Activated naive CD4-positive, alpha-beta T cell treated with anti-CD3 and anti-CD28 coated beads for 36 hours (primary cell): ENCODE measurements at regions not wholly inside any gene's neighbourhood (a gene's known extent, or its start where the extent isn't known, plus 50 kb on each side); places are given as distances from the start of the nearest gene placed in this dataset.
"Not testable (repeated sequence)": the region's sequence is repeated elsewhere in the genome, so short reads cannot be mapped to it uniquely, and the experiment has no call there.

Experiments used
- CTCF ChIA-PET: fragments of 350-600 bp; sonication (Branson Sonifier 250); formaldehyde crosslinking; loops from one replicate; lab custom pipeline; 2021; ENCODE audit warnings: antibody characterized with exemption; lab: Charles Lee
- DNase-seq: peaks from one replicate; pipeline ENCODE4 v3.0.0-alpha.2; 2020
- H3K27ac Mint-ChIP-seq: one replicate; pipeline ENCODE4 v1.8.0; 2021; ENCODE audit warnings: mild to moderate bottlenecking, mixed read lengths
- H3K27me3 Mint-ChIP-seq: one replicate; pipeline ENCODE4 v1.8.0; 2021; ENCODE audit warnings: low read depth, mixed read lengths
- H3K36me3 Mint-ChIP-seq: one replicate; pipeline ENCODE4 v1.8.0; 2021; ENCODE audit warnings: low read depth, mixed read lengths
- H3K4me1 Mint-ChIP-seq: one replicate; pipeline ENCODE4 v1.8.0; 2021; ENCODE audit warnings: low read depth, mixed read lengths
- H3K4me3 Mint-ChIP-seq: one replicate; pipeline ENCODE4 v1.8.0; 2021; ENCODE audit warnings: mild to moderate bottlenecking, moderate library complexity, mixed read lengths
- H3K9me3 Mint-ChIP-seq: one replicate; pipeline ENCODE4 v1.8.0; 2021; ENCODE audit warnings: mixed read lengths
- intact Hi-C: fragments of 100-400 bp; cut with micrococcal nuclease; formaldehyde crosslinking; loops from one replicate; pipeline ENCODE4 v1.15.1; 2023

GRCh38 chr13:99669096-99669495, 167.8 kb downstream of the TM9SF2 start:
- CTCF ChIA-PET: interaction anchor here (1.6 to 2.4 kb wide), 2 partner anchors 11 to 13 kb away, joined by 4 to 9 read pairs; no protein-coding TSS in a partner anchor

GRCh38 chr13:99666146-99666805, 165.0 kb downstream of the TM9SF2 start:
- CTCF ChIA-PET: interaction anchor here (1.6 kb wide), 1 partner anchor 10 kb away, joined by 8 read pairs; no protein-coding TSS in a partner anchor
- H3K4me3 Mint-ChIP-seq: no peak overlapping the region
- DNase-seq: no peak
- intact Hi-C loops: no loop called here
- H3K9me3 Mint-ChIP-seq: no peaks in the 10 kb centered on the region
- H3K27me3 Mint-ChIP-seq: no peaks in the 10 kb centered on the region
- no peak overlapping the region for H3K27ac Mint-ChIP-seq
- H3K36me3 Mint-ChIP-seq: no peaks in the 10 kb centered on the region
- no peaks in the 10 kb centered on the region for H3K4me1 Mint-ChIP-seq

More at GRCh38 chr13:99669096-99669495, 167.8 kb downstream of the TM9SF2 start:
- DNase-seq, H3K27me3 Mint-ChIP-seq, H3K4me3 Mint-ChIP-seq, intact Hi-C loops, H3K9me3 Mint-ChIP-seq, H3K4me1 Mint-ChIP-seq, H3K27ac Mint-ChIP-seq, H3K36me3 Mint-ChIP-seq: not testable (repeated sequence)

GRCh38 chr13:99665711-99666110, 164.4 kb downstream of the TM9SF2 start:
- DNase-seq: no peak
- CTCF ChIA-PET: interaction anchor here (1.6 kb wide), 1 partner anchor 9 kb away, joined by 8 read pairs; no protein-coding TSS in a partner anchor
- H3K4me3 Mint-ChIP-seq: no peak overlapping the region

GRCh38 chr13:99663908-99664307, 162.6 kb downstream of the TM9SF2 start:
- no peak for DNase-seq
- H3K27ac Mint-ChIP-seq: no peak overlapping the region
- H3K27me3 Mint-ChIP-seq: no peaks in the 10 kb centered on the region
- no peak overlapping the region for H3K4me3 Mint-ChIP-seq
- peaks cover 14% of the 10 kb centered on the region for H3K4me1 Mint-ChIP-seq
- intact Hi-C loops: no loop called here
- no peaks in the 10 kb centered on the region for H3K9me3 Mint-ChIP-seq
- CTCF ChIA-PET: interaction anchor here (0.7 kb wide), 1 partner anchor 255 kb away, joined by 3 read pairs; no protein-coding TSS in a partner anchor
- H3K36me3 Mint-ChIP-seq: no peaks in the 10 kb centered on the region

More at GRCh38 chr13:99665711-99666110, 164.4 kb downstream of the TM9SF2 start:
- no peaks in the 10 kb centered on the region for H3K36me3 Mint-ChIP-seq
- no peaks in the 10 kb centered on the region for H3K4me1 Mint-ChIP-seq
- H3K9me3 Mint-ChIP-seq: no peaks in the 10 kb centered on the region
- H3K27me3 Mint-ChIP-seq: no peaks in the 10 kb centered on the region
- intact Hi-C loops: no loop called here
- no peak overlapping the region for H3K27ac Mint-ChIP-seq

GRCh38 chr13:99663185-99663825, 162.0 kb downstream of the TM9SF2 start:
- intact Hi-C loops: no loop called here

GRCh38 chr13:99662678-99663077, 161.4 kb downstream of the TM9SF2 start:
- CTCF ChIA-PET: no interaction called here
- no peaks in the 10 kb centered on the region for H3K36me3 Mint-ChIP-seq
- intact Hi-C loops: no loop called here
- H3K27ac Mint-ChIP-seq: no peak overlapping the region
- peaks cover 20% of the 10 kb centered on the region for H3K4me1 Mint-ChIP-seq
- H3K27me3 Mint-ChIP-seq: no peaks in the 10 kb centered on the region
- no peak for DNase-seq
- no peaks in the 10 kb centered on the region for H3K9me3 Mint-ChIP-seq
- H3K4me3 Mint-ChIP-seq: no peak overlapping the region

More at GRCh38 chr13:99663185-99663825, 162.0 kb downstream of the TM9SF2 start:
- H3K36me3 Mint-ChIP-seq: no peaks in the 10 kb centered on the region
- no peak overlapping the region for H3K27ac Mint-ChIP-seq
- H3K4me1 Mint-ChIP-seq: peaks cover 17% of the 10 kb centered on the region
- no peak overlapping the region for H3K4me3 Mint-ChIP-seq
- DNase-seq: no peak
- CTCF ChIA-PET: interaction anchor here (0.7 kb wide), 1 partner anchor 255 kb away, joined by 3 read pairs; no protein-coding TSS in a partner anchor
- no peaks in the 10 kb centered on the region for H3K27me3 Mint-ChIP-seq
- H3K9me3 Mint-ChIP-seq: no peaks in the 10 kb centered on the region

- peaks cover 29% of the 10 kb centered on the region for H3K4me1 Mint-ChIP-seq
- no peaks in the 10 kb centered on the region for H3K9me3 Mint-ChIP-seq
- intact Hi-C loops: no loop called here
- H3K27me3 Mint-ChIP-seq: no peaks in the 10 kb centered on the region
- H3K36me3 Mint-ChIP-seq: no peaks in the 10 kb centered on the region
- CTCF ChIA-PET: no interaction called here
- no peak overlapping the region for H3K27ac Mint-ChIP-seq
- no peak for DNase-seq
- H3K4me3 Mint-ChIP-seq: no peak overlapping the region
Observed at GRCh38 chr13:99661791-99662190, 160.5 kb downstream of the TM9SF2 start.

GRCh38 chr13:99659866-99660554, 158.7 kb downstream of the TM9SF2 start:
- H3K36me3 Mint-ChIP-seq: no peaks in the 10 kb centered on the region
- no peaks in the 10 kb centered on the region for H3K27me3 Mint-ChIP-seq
- intact Hi-C loops: loop anchor here (5.0 to 10.0 kb wide), 4 partner anchors 373 to 1967 kb away; no protein-coding TSS in a partner anchor
- DNase-seq: no peak
- H3K4me3 Mint-ChIP-seq: no peak overlapping the region
- CTCF ChIA-PET: interaction anchor here (1.0 kb wide), 1 partner anchor 575 kb away, joined by 3 read pairs; no protein-coding TSS in a partner anchor
- peaks cover 42% of the 10 kb centered on the region for H3K4me1 Mint-ChIP-seq
- H3K9me3 Mint-ChIP-seq: no peaks in the 10 kb centered on the region
- no peak overlapping the region for H3K27ac Mint-ChIP-seq

- H3K27ac Mint-ChIP-seq: no peak overlapping the region
- no peaks in the 10 kb centered on the region for H3K9me3 Mint-ChIP-seq
- H3K4me1 Mint-ChIP-seq: peaks cover 42% of the 10 kb centered on the region
- no peak overlapping the region for H3K4me3 Mint-ChIP-seq
- intact Hi-C loops: loop anchor here (5.0 to 10.0 kb wide), 4 partner anchors 372 to 1968 kb away; no protein-coding TSS in a partner anchor
- H3K36me3 Mint-ChIP-seq: no peaks in the 10 kb centered on the region
- CTCF ChIA-PET: interaction anchor here (1.0 to 1.1 kb wide), 2 partner anchors 10 to 573 kb away, joined by 3 to 4 read pairs; no protein-coding TSS in a partner anchor
- DNase-seq: no peak
- no peaks in the 10 kb centered on the region for H3K27me3 Mint-ChIP-seq
Observed at GRCh38 chr13:99659226-99659625, 158.0 kb downstream of the TM9SF2 start.

- Mint-ChIP-seq H3K4me3 (peak overlapping the region; percentile 67), H3K9me3 (no peaks in the 10 kb centered on the region), H3K27ac (peak overlapping the region; percentile 37), H3K4me1 (peaks cover 42% of the 10 kb centered on the region), H3K36me3 (no peaks in the 10 kb centered on the region), H3K27me3 (no peaks in the 10 kb centered on the region)
- DNase-seq: peak; percentile 84
- intact Hi-C loops: loop anchor here (1.0 to 10.0 kb wide), 6 partner anchors 371 to 1969 kb away; no protein-coding TSS in a partner anchor
- CTCF ChIA-PET: interaction anchor here (0.8 to 4.1 kb wide), 11 partner anchors 11 to 914 kb away, joined by 3 to 22 read pairs (median 3); no protein-coding TSS in a partner anchor
Observed at GRCh38 chr13:99658261-99658991, 157.2 kb downstream of the TM9SF2 start.

- DNase-seq: peak; percentile 44
- Mint-ChIP-seq H3K27ac (peak overlapping the region; percentile 37), H3K4me1 (peaks cover 42% of the 10 kb centered on the region), H3K27me3 (no peaks in the 10 kb centered on the region), H3K4me3 (peak overlapping the region; percentile 67), H3K9me3 (no peaks in the 10 kb centered on the region), H3K36me3 (no peaks in the 10 kb centered on the region)
- CTCF ChIA-PET: interaction anchor here (0.9 to 4.1 kb wide), 14 partner anchors 11 to 915 kb away, joined by 3 to 22 read pairs (median 4); no protein-coding TSS in a partner anchor
- intact Hi-C loops: loop anchor here (1.0 to 10.0 kb wide), 12 partner anchors 161 to 1969 kb away; partner anchors contain the start of genes GGACT, PCCA, TMTC4 and ZIC2
Observed at GRCh38 chr13:99657848-99658260, 156.6 kb downstream of the TM9SF2 start.
